Naive thymus-derived CD4-positive, alpha-beta T cell (primary cell): ENCODE measurements at regions not wholly inside any gene's neighbourhood (a gene's known extent, or its start where the extent isn't known, plus 50 kb on each side); places are given as distances from the start of the nearest gene placed in this dataset.

Source experiments
- ATAC-seq: fragments of 150-1000 bp; cut with Tn5 transposase; 2 replicates; pipeline ENCODE4 v1.10.0; 2021; ENCODE audit warnings: mild to moderate bottlenecking, moderate library complexity
- CTCF ChIA-PET: fragments of 350-600 bp; sonication (Branson Sonifier 250); formaldehyde crosslinking; loops from one replicate; lab custom pipeline; 2021; ENCODE audit warnings: antibody characterized with exemption; lab: Charles Lee
- POLR2A ChIA-PET: fragments of 350-600 bp; sonication (Branson Sonifier 250); formaldehyde crosslinking; loops from one replicate; lab custom pipeline; 2021; ENCODE audit warnings: antibody characterized with exemption, inconsistent platforms; lab: Charles Lee
- DNase-seq, 9 donors: peaks; one replicate each; pipeline versions ENCODE4 v3.0.0 to v3.0.0-alpha.2; 2020 to 2022; ENCODE audit warnings: mixed read lengths in 1 of 9
- H3K27ac ChIP-seq: one replicate; pipeline ENCODE4 v1.7.0; 2013; ENCODE audit warnings: mild to moderate bottlenecking, low read depth, low read length, moderate library complexity
- H3K27me3 ChIP-seq, 2 donors: one replicate each; pipeline ENCODE4 v1.7.0; 2013; ENCODE audit warnings: low read length in 2 of 2, mild to moderate bottlenecking in 2 of 2, moderate library complexity in 2 of 2; ENCODE audit not compliant: control insufficient read depth in 2 of 2, insufficient read depth in 2 of 2
- H3K36me3 ChIP-seq, 3 experiments: 1 replicate in 2 of 3; 2 replicates in 1 of 3; pipeline ENCODE4 v1.7.0; 2013; ENCODE audit warnings: low read length in 3 of 3, mild to moderate bottlenecking in 3 of 3, moderate library complexity in 1 of 3; ENCODE audit not compliant: insufficient read depth in 3 of 3, control insufficient read depth in 2 of 3
- H3K4me1 ChIP-seq, 2 donors: one replicate each; pipeline ENCODE4 v1.7.0; 2013; ENCODE audit warnings: low read length in 2 of 2, mild to moderate bottlenecking in 2 of 2, moderate library complexity in 1 of 2; ENCODE audit not compliant: control insufficient read depth in 2 of 2, insufficient read depth in 2 of 2
- H3K4me3 ChIP-seq: 2 replicates; pipeline ENCODE4 v1.7.0; 2013; ENCODE audit warnings: mild to moderate bottlenecking, low read length
- H3K9me3 ChIP-seq, 3 experiments: 1 replicate in 2 of 3; 2 replicates in 1 of 3; pipeline ENCODE4 v1.7.0; 2013; ENCODE audit warnings: low read length in 3 of 3; ENCODE audit not compliant: control insufficient read depth in 2 of 3
- H3K27ac Mint-ChIP-seq, 9 donors: one replicate each; pipeline ENCODE4 v1.8.0; 2020 to 2022; ENCODE audit warnings: mixed read lengths in 9 of 9, mild to moderate bottlenecking in 8 of 9, moderate library complexity in 5 of 9, inconsistent platforms in 2 of 9
- H3K27me3 Mint-ChIP-seq, 5 donors: one replicate each; pipeline ENCODE4 v1.8.0; 2021 to 2022; ENCODE audit warnings: mixed read lengths in 5 of 5, mild to moderate bottlenecking in 1 of 5
- H3K36me3 Mint-ChIP-seq, 5 donors: one replicate each; pipeline ENCODE4 v1.8.0; 2020 to 2022; ENCODE audit warnings: mixed read lengths in 5 of 5, mild to moderate bottlenecking in 3 of 5, inconsistent platforms in 1 of 5
- H3K4me1 Mint-ChIP-seq, 7 donors: one replicate each; pipeline ENCODE4 v1.8.0; 2020 to 2022; ENCODE audit warnings: mixed read lengths in 7 of 7, mild to moderate bottlenecking in 3 of 7, inconsistent platforms in 1 of 7
- H3K4me3 Mint-ChIP-seq, 10 donors: one replicate each; pipeline ENCODE4 v1.8.0; 2020 to 2022; ENCODE audit warnings: mild to moderate bottlenecking in 10 of 10, mixed read lengths in 10 of 10, moderate library complexity in 6 of 10, inconsistent platforms in 2 of 10
- H3K9me3 Mint-ChIP-seq, 11 donors: one replicate each; pipeline ENCODE4 v1.8.0; 2020 to 2022; ENCODE audit warnings: mixed read lengths in 11 of 11, mild to moderate bottlenecking in 4 of 11, inconsistent platforms in 1 of 11, moderate library complexity in 1 of 11
- intact Hi-C, 2 donors: fragments of 100-400 bp; cut with micrococcal nuclease; formaldehyde crosslinking; loops; one replicate each; pipeline ENCODE4 v1.15.1; 2023

GRCh38 chr16:63563819-63564505 is 1527.7 kb upstream of the CDH8 start:
- H3K9me3 Mint-ChIP-seq = peaks cover 6 to 37% (median 12%) of the 10 kb centered on the region in 11 donors
- Histone ChIP-seq H3K36me3 (no peaks in the 10 kb centered on the region), H3K27ac (no peak overlapping the region), H3K4me1 (no peaks in the 10 kb centered on the region), H3K27me3 (no peaks in the 10 kb centered on the region), H3K9me3 (peaks cover 0 to 3% (median 0%) of the 10 kb centered on the region in 3 experiments), H3K4me3 (no peak overlapping the region)
- H3K4me3 Mint-ChIP-seq = no peak overlapping the region
- ATAC-seq (no peak), DNase-seq (no peak)
- H3K27me3 Mint-ChIP-seq = no peaks in the 10 kb centered on the region
- ChIA-PET POLR2A (no interaction called here), CTCF (no interaction called here)
- H3K27ac Mint-ChIP-seq = no peak overlapping the region
- H3K4me1 Mint-ChIP-seq = no peaks in the 10 kb centered on the region
- H3K36me3 Mint-ChIP-seq = peaks cover 0 to 4% (median 0%) of the 10 kb centered on the region in 5 donors
- intact Hi-C loops = no loop called here

GRCh38 chr16:63553980-63554379 is 1517.7 kb upstream of the CDH8 start:
- ChIA-PET POLR2A (no interaction called here), CTCF (no interaction called here)
- Histone ChIP-seq H3K27me3 (no peaks in the 10 kb centered on the region), H3K4me1 (no peaks in the 10 kb centered on the region), H3K27ac (no peak overlapping the region), H3K4me3 (no peak overlapping the region), H3K36me3 (no peaks in the 10 kb centered on the region), H3K9me3 (no peaks in the 10 kb centered on the region)
- Mint-ChIP-seq H3K9me3 (peaks cover 4 to 32% (median 12%) of the 10 kb centered on the region in 11 donors), H3K36me3 (no peaks in the 10 kb centered on the region), H3K27ac (no peak overlapping the region), H3K27me3 (no peaks in the 10 kb centered on the region), H3K4me3 (no peak overlapping the region), H3K4me1 (no peaks in the 10 kb centered on the region)
- ATAC-seq = no peak
- DNase-seq = no peak
- intact Hi-C loops = no loop called here

GRCh38 chr16:63539276-63539675 is 1503.0 kb upstream of the CDH8 start:
- CTCF ChIA-PET = no interaction called here
- H3K36me3 Mint-ChIP-seq = no peaks in the 10 kb centered on the region
- no peak overlapping the region for H3K4me3 Mint-ChIP-seq
- H3K9me3 Mint-ChIP-seq = peaks cover 0 to 24% (median 6%) of the 10 kb centered on the region in 11 donors
- Histone ChIP-seq H3K9me3 (no peaks in the 10 kb centered on the region), H3K4me3 (no peak overlapping the region), H3K36me3 (no peaks in the 10 kb centered on the region), H3K4me1 (no peaks in the 10 kb centered on the region), H3K27me3 (no peaks in the 10 kb centered on the region), H3K27ac (no peak overlapping the region)
- intact Hi-C loops = no loop called here
- POLR2A ChIA-PET = no interaction called here
- no peak for DNase-seq
- no peaks in the 10 kb centered on the region for H3K4me1 Mint-ChIP-seq
- no peak for ATAC-seq
- H3K27ac Mint-ChIP-seq = no peak overlapping the region
- H3K27me3 Mint-ChIP-seq = no peaks in the 10 kb centered on the region

GRCh38 chr16:63530974-63531373 is 1494.7 kb upstream of the CDH8 start:
- Histone ChIP-seq H3K4me1 (no peaks in the 10 kb centered on the region), H3K36me3 (no peaks in the 10 kb centered on the region), H3K27me3 (no peaks in the 10 kb centered on the region), H3K9me3 (no peaks in the 10 kb centered on the region), H3K4me3 (no peak overlapping the region), H3K27ac (no peak overlapping the region)
- H3K27ac Mint-ChIP-seq = no peak overlapping the region
- ATAC-seq = no peak
- DNase-seq = no peak
- no peaks in the 10 kb centered on the region for H3K27me3 Mint-ChIP-seq
- H3K4me1 Mint-ChIP-seq = no peaks in the 10 kb centered on the region
- peaks cover 3 to 59% (median 21%) of the 10 kb centered on the region in 11 donors for H3K9me3 Mint-ChIP-seq
- ChIA-PET CTCF (no interaction called here), POLR2A (no interaction called here)
- intact Hi-C loops = no loop called here
- H3K4me3 Mint-ChIP-seq = no peak overlapping the region
- H3K36me3 Mint-ChIP-seq = peaks cover 0 to 3% (median 0%) of the 10 kb centered on the region in 5 donors

- Histone ChIP-seq H3K27ac (no peak overlapping the region), H3K4me1 (no peaks in the 10 kb centered on the region), H3K9me3 (no peaks in the 10 kb centered on the region), H3K27me3 (no peaks in the 10 kb centered on the region), H3K4me3 (no peak overlapping the region), H3K36me3 (no peaks in the 10 kb centered on the region)
- Mint-ChIP-seq H3K27ac (no peak overlapping the region), H3K4me3 (no peak overlapping the region), H3K9me3 (peaks cover 6 to 59% (median 19%) of the 10 kb centered on the region in 11 donors), H3K27me3 (no peaks in the 10 kb centered on the region), H3K4me1 (no peaks in the 10 kb centered on the region), H3K36me3 (peaks cover 0 to 3% (median 0%) of the 10 kb centered on the region in 5 donors)
- ChIA-PET POLR2A (no interaction called here), CTCF (no interaction called here)
- no peak for ATAC-seq
- no peak for DNase-seq
- intact Hi-C loops = no loop called here
Observed at GRCh38 chr16:63530208-63530607, 1494.0 kb upstream of the CDH8 start.

GRCh38 chr16:63527404-63527803 is 1491.2 kb upstream of the CDH8 start:
- Histone ChIP-seq H3K4me3 (no peak overlapping the region), H3K27ac (no peak overlapping the region), H3K27me3 (no peaks in the 10 kb centered on the region), H3K4me1 (no peaks in the 10 kb centered on the region), H3K36me3 (no peaks in the 10 kb centered on the region), H3K9me3 (peaks cover 0 to 6% (median 0%) of the 10 kb centered on the region in 3 experiments)
- ChIA-PET CTCF (no interaction called here), POLR2A (no interaction called here)
- H3K27me3 Mint-ChIP-seq = no peaks in the 10 kb centered on the region
- no peak overlapping the region for H3K4me3 Mint-ChIP-seq
- ATAC-seq (no peak), DNase-seq (no peak)
- H3K4me1 Mint-ChIP-seq = no peaks in the 10 kb centered on the region
- no peak overlapping the region for H3K27ac Mint-ChIP-seq
- peaks cover 7 to 57% (median 15%) of the 10 kb centered on the region in 11 donors for H3K9me3 Mint-ChIP-seq
- H3K36me3 Mint-ChIP-seq = peaks cover 0 to 3% (median 0%) of the 10 kb centered on the region in 5 donors
- intact Hi-C loops = no loop called here

GRCh38 chr16:63516394-63516793 is 1480.2 kb upstream of the CDH8 start:
- no peaks in the 10 kb centered on the region for H3K36me3 Mint-ChIP-seq
- intact Hi-C loops = no loop called here
- no peak overlapping the region for H3K27ac Mint-ChIP-seq
- Histone ChIP-seq H3K27ac (no peak overlapping the region), H3K9me3 (no peaks in the 10 kb centered on the region), H3K36me3 (no peaks in the 10 kb centered on the region), H3K4me3 (no peak overlapping the region), H3K27me3 (no peaks in the 10 kb centered on the region), H3K4me1 (no peaks in the 10 kb centered on the region)
- POLR2A ChIA-PET = interaction anchor here (0.7 kb wide), 1 partner anchor 12 kb away, joined by 3 read pairs; no protein-coding TSS in a partner anchor
- ATAC-seq = no peak
- no peaks in the 10 kb centered on the region for H3K4me1 Mint-ChIP-seq
- no peaks in the 10 kb centered on the region for H3K27me3 Mint-ChIP-seq
- H3K4me3 Mint-ChIP-seq = no peak overlapping the region
- CTCF ChIA-PET = no interaction called here
- DNase-seq = no peak
- H3K9me3 Mint-ChIP-seq = peaks cover 0 to 24% (median 3%) of the 10 kb centered on the region in 11 donors
